H9 (cell line): ENCODE measurements at regions not wholly inside any gene's neighbourhood (a gene's known extent, or its start where the extent isn't known, plus 50 kb on each side); places are given as distances from the start of the nearest gene placed in this dataset.
"Not testable (repeated sequence)": the region's sequence is repeated elsewhere in the genome, so short reads cannot be mapped to it uniquely, and the experiment has no call there.

ENCODE experiments used
- DNase-seq: peaks from one replicate; pipeline ENCODE4 v3.0.0-alpha.2; 2017
- H2AFZ ChIP-seq: one replicate; pipeline ENCODE4 v1.6.1; 2013; ENCODE audit warnings: mild to moderate bottlenecking, low read length, control low read depth, moderate library complexity
- H2AK5ac ChIP-seq: 2 replicates; pipeline ENCODE4 v1.6.1; 2013; ENCODE audit warnings: low read length, control low read depth, mixed read lengths; ENCODE audit not compliant: insufficient read length
- H2BK120ac ChIP-seq: one replicate; pipeline ENCODE4 v1.6.1; 2013; ENCODE audit warnings: low read depth, mild to moderate bottlenecking, low read length, control low read depth, inconsistent platforms; ENCODE audit not compliant: poor library complexity, severe bottlenecking
- H2BK12ac ChIP-seq: 2 replicates; pipeline ENCODE4 v1.6.1; 2013; ENCODE audit warnings: low read length, control low read depth, mixed read lengths, low read depth; ENCODE audit not compliant: insufficient read length
- H2BK15ac ChIP-seq: 2 replicates; pipeline ENCODE4 v1.6.1; 2013; ENCODE audit warnings: low read depth, low read length, control low read depth
- H2BK20ac ChIP-seq: one replicate; pipeline ENCODE4 v1.6.1; 2013; ENCODE audit warnings: low read depth, mild to moderate bottlenecking, low read length, control low read depth, inconsistent platforms; ENCODE audit not compliant: poor library complexity, severe bottlenecking
- H2BK5ac ChIP-seq: 2 replicates; pipeline ENCODE4 v1.6.1; 2013; ENCODE audit warnings: low read length, control low read depth, mixed read lengths; ENCODE audit not compliant: insufficient read length
- H3K14ac ChIP-seq: 2 replicates; pipeline ENCODE4 v1.6.1; 2013; ENCODE audit warnings: low read length, control low read depth; ENCODE audit not compliant: insufficient read depth
- H3K18ac ChIP-seq: 2 replicates; pipeline ENCODE4 v1.6.1; 2013; ENCODE audit warnings: low read depth, mild to moderate bottlenecking, mixed read lengths, low read length, control low read depth; ENCODE audit not compliant: insufficient read length
- H3K23ac ChIP-seq: 2 replicates; pipeline ENCODE4 v1.6.1; 2013; ENCODE audit warnings: low read length, control low read depth, mixed read lengths, low read depth; ENCODE audit not compliant: insufficient read length
- H3K23me2 ChIP-seq: 2 replicates; pipeline ENCODE4 v1.6.1; 2013; ENCODE audit warnings: low read depth, mild to moderate bottlenecking, mixed read lengths, low read length, control low read depth; ENCODE audit not compliant: insufficient read length, poor library complexity, severe bottlenecking
- H3K27ac ChIP-seq: 2 replicates; pipeline ENCODE4 v1.5.1; 2013; ENCODE audit warnings: low read length, control low read depth, mixed read lengths, low read depth; ENCODE audit not compliant: insufficient read length
- H3K27me3 ChIP-seq: 2 replicates; pipeline ENCODE4 v1.6.1; 2013; ENCODE audit warnings: low read length, control low read depth, inconsistent platforms; ENCODE audit not compliant: insufficient read depth
- H3K4ac ChIP-seq: 2 replicates; pipeline ENCODE4 v1.6.1; 2013; ENCODE audit warnings: low read depth, mild to moderate bottlenecking, control low read depth, inconsistent platforms, low read length, moderate library complexity
- H3K4me1 ChIP-seq: 2 replicates; pipeline ENCODE4 v1.6.1; 2013; ENCODE audit warnings: low read length, control low read depth, inconsistent platforms; ENCODE audit not compliant: insufficient read depth
- H3K4me2 ChIP-seq: 2 replicates; pipeline ENCODE4 v1.6.1; 2013; ENCODE audit warnings: low read length, control low read depth, mixed read lengths; ENCODE audit not compliant: insufficient read length, insufficient read depth
- H3K56ac ChIP-seq: 2 replicates; pipeline ENCODE4 v1.6.1; 2013; ENCODE audit warnings: low read depth, mild to moderate bottlenecking, mixed read lengths, low read length, control low read depth; ENCODE audit not compliant: insufficient read length
- H3K79me1 ChIP-seq: 2 replicates; pipeline ENCODE4 v1.6.1; 2013; ENCODE audit warnings: low read depth, mild to moderate bottlenecking, moderate library complexity, low read length, control low read depth, inconsistent platforms; ENCODE audit not compliant: insufficient read depth, poor library complexity, severe bottlenecking
- H3K79me2 ChIP-seq: 2 replicates; pipeline ENCODE4 v1.6.1; 2013; ENCODE audit warnings: low read length, control low read depth, inconsistent platforms; ENCODE audit not compliant: insufficient read depth
- H3K9ac ChIP-seq: 2 replicates; pipeline ENCODE4 v1.6.1; 2013; ENCODE audit warnings: low read length, control low read depth, mixed read lengths; ENCODE audit not compliant: insufficient read length; ENCODE audit errors: extremely low read depth
- H3K9me3 ChIP-seq: one replicate; pipeline ENCODE4 v1.6.1; 2013; ENCODE audit warnings: low read depth, low read length, inconsistent platforms; ENCODE audit not compliant: control insufficient read depth
- H3T11ph ChIP-seq: one replicate; pipeline ENCODE4 v1.6.1; 2013; ENCODE audit warnings: mild to moderate bottlenecking, low read length, control low read depth, inconsistent platforms
- H4K20me1 ChIP-seq: one replicate; pipeline ENCODE4 v1.6.1; 2013; ENCODE audit not compliant: control insufficient read depth, insufficient read length, insufficient read depth
- H4K5ac ChIP-seq: 2 replicates; pipeline ENCODE4 v1.6.1; 2013; ENCODE audit warnings: low read depth, mild to moderate bottlenecking, mixed read lengths, low read length, control low read depth; ENCODE audit not compliant: insufficient read length
- H4K8ac ChIP-seq: replicated peaks from 2 replicates; pipeline ENCODE4 v1.6.1; 2013; ENCODE audit warnings: low read length, control low read depth, mixed read lengths, low read depth; ENCODE audit not compliant: insufficient read length
- H4K91ac ChIP-seq: 2 replicates; pipeline ENCODE4 v1.6.1; 2013; ENCODE audit warnings: low read depth, mild to moderate bottlenecking, moderate library complexity, mixed read lengths, low read length, control low read depth; ENCODE audit not compliant: insufficient read length
- H3K27ac Mint-ChIP-seq, 3 experiments: 2 replicates in 2 of 3; 3 replicates in 1 of 3; pipeline ENCODE4 v1.8.0; 2020 to 2021; ENCODE audit warnings: mixed read lengths in 3 of 3, mild to moderate bottlenecking in 1 of 3, moderate library complexity in 1 of 3
- H3K27me3 Mint-ChIP-seq: 2 replicates; pipeline ENCODE4 v1.8.0; 2021; ENCODE audit warnings: low read depth, mild to moderate bottlenecking, moderate library complexity, mixed read lengths
- H3K36me3 Mint-ChIP-seq, 3 experiments: 2 replicates in 2 of 3; 3 replicates in 1 of 3; pipeline ENCODE4 v1.8.0; 2020 to 2021; ENCODE audit warnings: low read depth in 3 of 3, mixed read lengths in 3 of 3; ENCODE audit not compliant: insufficient read depth in 1 of 3
- H3K4me1 Mint-ChIP-seq, 2 experiments: 2 replicates each; pipeline ENCODE4 v1.8.0; 2020; ENCODE audit warnings: mixed read lengths in 2 of 2
- H3K4me3 Mint-ChIP-seq, 2 experiments: 2 replicates in 1 of 2; 3 replicates in 1 of 2; pipeline ENCODE4 v1.8.0; 2020 to 2021; ENCODE audit warnings: mild to moderate bottlenecking in 2 of 2, mixed read lengths in 2 of 2, moderate library complexity in 1 of 2
- H3K9me3 Mint-ChIP-seq, 2 experiments: 2 replicates in 1 of 2; 3 replicates in 1 of 2; pipeline ENCODE4 v1.8.0; 2020; ENCODE audit warnings: mild to moderate bottlenecking in 2 of 2, mixed read lengths in 2 of 2, moderate library complexity in 1 of 2
- CTCF ChIP-seq: fragments of 200-600 bp; sonication (generic); conservative IDR thresholded peaks from 3 replicates; pipeline ENCODE4 v1.8.0; 2021; ENCODE audit warnings: antibody characterized with exemption, mild to moderate bottlenecking
- WGBS: extraction: QIAGEN DNeasy Blood & Tissue Kit; methylation state at CpG from one replicate; pipeline ENCODE4 v1.1.7; 2013; ENCODE audit warnings: missing lambda C conversion rate, low lambda C conversion rate, mixed read lengths; ENCODE audit not compliant: insufficient read length; ENCODE audit errors: extremely low coverage; 5-methylcytosine and 5-hydroxymethylcytosine counted together

GRCh38 chr14:105636935-105637334, 110.6 kb downstream of the TMEM121 start:
- Histone ChIP-seq H3K23me2 (no peaks in the 10 kb centered on the region), H3K4ac (no peak overlapping the region), H3K9ac (no peak overlapping the region), H3K9me3 (peaks cover 50% of the 10 kb centered on the region), H3K18ac (no peak overlapping the region), H3K23ac (no peak overlapping the region), H4K91ac (no peak overlapping the region), H2BK12ac (no peak overlapping the region), H4K20me1 (no peaks in the 10 kb centered on the region), H3K14ac (no peak overlapping the region), H3K4me2 (no peak overlapping the region), H4K8ac (no peak overlapping the region), H3T11ph (no peak overlapping the region), H2AK5ac (no peak overlapping the region), H3K79me1 (no peaks in the 10 kb centered on the region), H3K27me3 (no peaks in the 10 kb centered on the region), H3K27ac (no peak overlapping the region), H2BK5ac (no peak overlapping the region), H3K56ac (no peak overlapping the region), H3K79me2 (no peaks in the 10 kb centered on the region), H2BK120ac (no peak overlapping the region), H2BK15ac (no peak overlapping the region), H4K5ac (no peak overlapping the region), H3K4me1 (no peaks in the 10 kb centered on the region), H2BK20ac (no peak overlapping the region), H2AFZ (no peak overlapping the region)
- Mint-ChIP-seq H3K9me3 (peaks cover 50 to 63% of the 10 kb centered on the region in 2 experiments), H3K36me3 (peaks cover 10 to 23% (median 19%) of the 10 kb centered on the region in 3 experiments; a peak in 6 of 7 replicates), H3K4me3 (no peak overlapping the region), H3K4me1 (no peaks in the 10 kb centered on the region), H3K27me3 (peaks cover 1% of the 10 kb centered on the region; the same call in 1 of the 2 replicates), H3K27ac (no peak overlapping the region)
- TF ChIP-seq CTCF, result no peak
- no peak for DNase-seq
- WGBS, result no CpG with 5 or more reads among the region's 4 CpGs

GRCh38 chr14:105637345-105637744, 111.0 kb downstream of the TMEM121 start:
- not testable (repeated sequence) for H4K91ac ChIP-seq, H3K9ac ChIP-seq, H3K23me2 ChIP-seq, H2BK5ac ChIP-seq, H2AFZ ChIP-seq, H3K4me1 Mint-ChIP-seq, H4K8ac ChIP-seq, H3K4me2 ChIP-seq, H3K14ac ChIP-seq, H3K4me1 ChIP-seq, H4K20me1 ChIP-seq, H2BK120ac ChIP-seq, H2BK15ac ChIP-seq, H2BK20ac ChIP-seq, H3K27ac Mint-ChIP-seq, H3K18ac ChIP-seq, DNase-seq, H3K27me3 ChIP-seq, H3K79me2 ChIP-seq, H4K5ac ChIP-seq, H3K23ac ChIP-seq, H3K56ac ChIP-seq, H2AK5ac ChIP-seq, H3T11ph ChIP-seq, H2BK12ac ChIP-seq, H3K27me3 Mint-ChIP-seq, H3K4me3 Mint-ChIP-seq, H3K27ac ChIP-seq, H3K79me1 ChIP-seq, H3K4ac ChIP-seq
- no CpG with 5 or more reads among the region's 10 CpGs for WGBS
- H3K9me3 ChIP-seq, result peaks cover 46% of the 10 kb centered on the region
- Mint-ChIP-seq H3K36me3 (peaks cover 7 to 21% (median 17%) of the 10 kb centered on the region in 3 experiments; a peak in 6 of 7 replicates), H3K9me3 (peaks cover 48 to 62% of the 10 kb centered on the region in 2 experiments)
